Neural cell (in vitro differentiated cells): ENCODE measurements at regions not wholly inside any gene's neighbourhood (a gene's known extent, or its start where the extent isn't known, plus 50 kb on each side); places are given as distances from the start of the nearest gene placed in this dataset.

Experiments used
- H2AFZ ChIP-seq: fragments of 200-600, 300-800 bp; sonication (generic), shearing (Covaris generic); 2 replicates; pipeline ENCODE4 v1.6.0; 2014; ENCODE audit warnings: low read depth, mild to moderate bottlenecking, antibody characterized with exemption, low read length, moderate library complexity
- H3F3A ChIP-seq: fragments of 200-600 bp; shearing (Covaris generic); 2 replicates; pipeline ENCODE4 v1.6.1; 2016; ENCODE audit warnings: mild to moderate bottlenecking, moderate library complexity, mixed read lengths, antibody characterized with exemption, low read length; ENCODE audit not compliant: insufficient read depth, poor library complexity, severe bottlenecking
- H3K27ac ChIP-seq: fragments of 200-600, 300-800 bp; sonication (generic), shearing (Covaris generic); 2 replicates; pipeline ENCODE4 v1.5.1; 2014; ENCODE audit warnings: mild to moderate bottlenecking, low read length, moderate library complexity
- H3K27me3 ChIP-seq: fragments of 300-800, 200-600 bp; sonication (generic), shearing (Covaris generic); 2 replicates; pipeline ENCODE4 v1.6.0; 2014; ENCODE audit warnings: mild to moderate bottlenecking, low read depth, low read length, moderate library complexity; ENCODE audit not compliant: insufficient read depth
- H3K36me3 ChIP-seq: fragments of 300-800, 200-600 bp; sonication (generic), shearing (Covaris generic); 2 replicates; pipeline ENCODE4 v1.5.1; 2014; ENCODE audit warnings: mild to moderate bottlenecking, antibody characterized with exemption, low read length, moderate library complexity; ENCODE audit not compliant: insufficient read depth
- H3K4me2 ChIP-seq: fragments of 300-800, 200-600 bp; sonication (generic), shearing (Covaris generic); 2 replicates; pipeline ENCODE4 v1.6.0; 2014; ENCODE audit warnings: mild to moderate bottlenecking, low read length
- H3K4me3 ChIP-seq: fragments of 300-800, 200-600 bp; sonication (generic), shearing (Covaris generic); 2 replicates; pipeline ENCODE4 v1.5.1; 2014; ENCODE audit warnings: mild to moderate bottlenecking, low read length, moderate library complexity
- H3K79me2 ChIP-seq: fragments of 200-600 bp; shearing (Covaris generic); replicated peaks from 2 replicates; pipeline ENCODE4 v1.6.0; 2014; ENCODE audit warnings: mild to moderate bottlenecking, low read length, moderate library complexity; ENCODE audit not compliant: insufficient read depth
- H3K9ac ChIP-seq: fragments of 300-800, 200-600 bp; sonication (generic), shearing (Covaris generic); 2 replicates; pipeline ENCODE4 v1.6.1; 2016; ENCODE audit warnings: mild to moderate bottlenecking, low read length, mixed read lengths
- H3K9me2 ChIP-seq: fragments of 200-600 bp; shearing (Covaris generic); 2 replicates; pipeline ENCODE4 v1.6.1; 2016; ENCODE audit warnings: mild to moderate bottlenecking, low read length, mixed read lengths; ENCODE audit not compliant: insufficient read depth
- H3K9me3 ChIP-seq: fragments of 200-600, 300-800 bp; sonication (generic), shearing (Covaris generic); 2 replicates; pipeline ENCODE4 v1.6.1; 2016; ENCODE audit warnings: mild to moderate bottlenecking, mixed run types, low read length, moderate library complexity, mixed read lengths
- H4K20me1 ChIP-seq: fragments of 200-600 bp; shearing (Covaris generic); 2 replicates; pipeline ENCODE4 v1.6.1; 2016; ENCODE audit warnings: mild to moderate bottlenecking, mixed run types; ENCODE audit not compliant: insufficient read depth
- EP300 ChIP-seq: fragments of 450-650 bp; conservative IDR thresholded peaks from 2 replicates; pipeline ENCODE4 v1.6.1; 2014; ENCODE audit warnings: antibody characterized with exemption, mild to moderate bottlenecking, moderate library complexity; ENCODE audit not compliant: poor library complexity, severe bottlenecking
- EZH2 ChIP-seq: fragments of 200-600, 300-800 bp; shearing (Covaris generic), sonication (generic); IDR thresholded peaks from 2 replicates; pipeline ENCODE4 v1.6.1; 2014; ENCODE audit warnings: antibody characterized with exemption, low read length, borderline replicate concordance, mild to moderate bottlenecking; ENCODE audit not compliant: insufficient read depth, poor library complexity, severe bottlenecking
- MXI1 ChIP-seq: fragments of 450-650 bp; conservative IDR thresholded peaks from 2 replicates; pipeline ENCODE4 v1.6.1; 2014; ENCODE audit warnings: antibody characterized with exemption, mild to moderate bottlenecking; ENCODE audit not compliant: poor library complexity, severe bottlenecking
- POLR2AphosphoS5 ChIP-seq: IDR thresholded peaks from 2 replicates; pipeline ENCODE4 v1.6.1; 2012
- RAD21 ChIP-seq: fragments of 450-650 bp; conservative IDR thresholded peaks from 2 replicates; pipeline ENCODE4 v1.6.1; 2014; ENCODE audit warnings: antibody characterized with exemption, mild to moderate bottlenecking, moderate library complexity
- SMC3 ChIP-seq: fragments of 450-650 bp; conservative IDR thresholded peaks from 2 replicates; pipeline ENCODE4 v1.6.1; 2014; ENCODE audit warnings: antibody characterized with exemption, mild to moderate bottlenecking, moderate library complexity; ENCODE audit not compliant: poor library complexity
- TAF1 ChIP-seq: IDR thresholded peaks from 2 replicates; pipeline ENCODE4 v1.6.1; 2012; ENCODE audit warnings: low read depth
- TF ChIP-seq, protein P1 (sequence below): fragments of 450-650 bp; IDR thresholded peaks from 2 replicates; pipeline ENCODE4 v1.5.1; 2014; ENCODE audit warnings: antibody characterized with exemption, mild to moderate bottlenecking, moderate library complexity; ENCODE audit not compliant: poor library complexity, severe bottlenecking
- TF ChIP-seq, protein P2 (sequence below): IDR thresholded peaks from 2 replicates; pipeline ENCODE4 v1.6.1; 2012; ENCODE audit warnings: borderline replicate concordance

- no peaks in the 10 kb centered on the region for H3K9me3 ChIP-seq
- H3K27me3 ChIP-seq, result no peaks in the 10 kb centered on the region
- no peak overlapping the region for H2AFZ ChIP-seq
- H3K9me2 ChIP-seq, result no peaks in the 10 kb centered on the region
- no peak overlapping the region for H3K27ac ChIP-seq
- H3F3A ChIP-seq, result no peaks in the 10 kb centered on the region
- no peak overlapping the region for H3K4me2 ChIP-seq
- no peak overlapping the region for H3K9ac ChIP-seq
- H3K79me2 ChIP-seq, result no peaks in the 10 kb centered on the region
- no peak overlapping the region for H3K4me3 ChIP-seq
- no peak for TF ChIP-seq POLR2AphosphoS5
- no peaks in the 10 kb centered on the region for H3K36me3 ChIP-seq
- no peaks in the 10 kb centered on the region for H4K20me1 ChIP-seq
Observed at GRCh38 chr17:72189768-72190593, 69.2 kb downstream of the SOX9 start.

DNA sequence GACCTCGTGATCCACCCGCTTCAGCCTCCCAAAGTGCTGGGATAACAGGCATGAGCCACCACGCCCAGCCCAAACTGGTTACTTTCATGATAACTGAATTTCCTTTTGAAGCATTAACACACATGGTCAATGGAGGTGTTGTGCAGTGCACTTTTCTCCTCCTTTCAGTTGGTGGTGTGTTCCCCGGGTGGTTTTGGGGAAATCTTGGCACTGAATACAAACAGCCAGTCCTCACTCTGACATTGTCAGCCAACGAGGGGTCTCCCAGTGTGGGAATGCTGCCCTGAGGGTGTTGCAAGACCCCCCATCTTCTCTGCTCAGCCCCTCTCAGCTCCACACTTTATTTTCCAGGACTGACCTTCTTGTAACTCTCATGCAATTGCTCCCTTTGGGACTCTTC is 70.5 kb downstream of the SOX9 start:
- Histone ChIP-seq H2AFZ (no peak overlapping the region), H3K4me3 (no peak overlapping the region)
- TF ChIP-seq SMC3 (no peak), MXI1 (no peak), POLR2AphosphoS5 (no peak), EZH2 (no peak), RAD21 (no peak), TAF1 (no peak), EP300 (no peak)
- TF ChIP-seq, protein P1, sequence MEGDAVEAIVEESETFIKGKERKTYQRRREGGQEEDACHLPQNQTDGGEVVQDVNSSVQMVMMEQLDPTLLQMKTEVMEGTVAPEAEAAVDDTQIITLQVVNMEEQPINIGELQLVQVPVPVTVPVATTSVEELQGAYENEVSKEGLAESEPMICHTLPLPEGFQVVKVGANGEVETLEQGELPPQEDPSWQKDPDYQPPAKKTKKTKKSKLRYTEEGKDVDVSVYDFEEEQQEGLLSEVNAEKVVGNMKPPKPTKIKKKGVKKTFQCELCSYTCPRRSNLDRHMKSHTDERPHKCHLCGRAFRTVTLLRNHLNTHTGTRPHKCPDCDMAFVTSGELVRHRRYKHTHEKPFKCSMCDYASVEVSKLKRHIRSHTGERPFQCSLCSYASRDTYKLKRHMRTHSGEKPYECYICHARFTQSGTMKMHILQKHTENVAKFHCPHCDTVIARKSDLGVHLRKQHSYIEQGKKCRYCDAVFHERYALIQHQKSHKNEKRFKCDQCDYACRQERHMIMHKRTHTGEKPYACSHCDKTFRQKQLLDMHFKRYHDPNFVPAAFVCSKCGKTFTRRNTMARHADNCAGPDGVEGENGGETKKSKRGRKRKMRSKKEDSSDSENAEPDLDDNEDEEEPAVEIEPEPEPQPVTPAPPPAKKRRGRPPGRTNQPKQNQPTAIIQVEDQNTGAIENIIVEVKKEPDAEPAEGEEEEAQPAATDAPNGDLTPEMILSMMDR, result no peak
- TF ChIP-seq, protein P2, sequence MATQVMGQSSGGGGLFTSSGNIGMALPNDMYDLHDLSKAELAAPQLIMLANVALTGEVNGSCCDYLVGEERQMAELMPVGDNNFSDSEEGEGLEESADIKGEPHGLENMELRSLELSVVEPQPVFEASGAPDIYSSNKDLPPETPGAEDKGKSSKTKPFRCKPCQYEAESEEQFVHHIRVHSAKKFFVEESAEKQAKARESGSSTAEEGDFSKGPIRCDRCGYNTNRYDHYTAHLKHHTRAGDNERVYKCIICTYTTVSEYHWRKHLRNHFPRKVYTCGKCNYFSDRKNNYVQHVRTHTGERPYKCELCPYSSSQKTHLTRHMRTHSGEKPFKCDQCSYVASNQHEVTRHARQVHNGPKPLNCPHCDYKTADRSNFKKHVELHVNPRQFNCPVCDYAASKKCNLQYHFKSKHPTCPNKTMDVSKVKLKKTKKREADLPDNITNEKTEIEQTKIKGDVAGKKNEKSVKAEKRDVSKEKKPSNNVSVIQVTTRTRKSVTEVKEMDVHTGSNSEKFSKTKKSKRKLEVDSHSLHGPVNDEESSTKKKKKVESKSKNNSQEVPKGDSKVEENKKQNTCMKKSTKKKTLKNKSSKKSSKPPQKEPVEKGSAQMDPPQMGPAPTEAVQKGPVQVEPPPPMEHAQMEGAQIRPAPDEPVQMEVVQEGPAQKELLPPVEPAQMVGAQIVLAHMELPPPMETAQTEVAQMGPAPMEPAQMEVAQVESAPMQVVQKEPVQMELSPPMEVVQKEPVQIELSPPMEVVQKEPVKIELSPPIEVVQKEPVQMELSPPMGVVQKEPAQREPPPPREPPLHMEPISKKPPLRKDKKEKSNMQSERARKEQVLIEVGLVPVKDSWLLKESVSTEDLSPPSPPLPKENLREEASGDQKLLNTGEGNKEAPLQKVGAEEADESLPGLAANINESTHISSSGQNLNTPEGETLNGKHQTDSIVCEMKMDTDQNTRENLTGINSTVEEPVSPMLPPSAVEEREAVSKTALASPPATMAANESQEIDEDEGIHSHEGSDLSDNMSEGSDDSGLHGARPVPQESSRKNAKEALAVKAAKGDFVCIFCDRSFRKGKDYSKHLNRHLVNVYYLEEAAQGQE, result no peak

More for the DNA sequence above, 70.5 kb downstream of the SOX9 start:
- H3K4me2 ChIP-seq, result no peak overlapping the region
- H3K27me3 ChIP-seq, result no peaks in the 10 kb centered on the region
- no peaks in the 10 kb centered on the region for H3K9me3 ChIP-seq
- no peaks in the 10 kb centered on the region for H3K79me2 ChIP-seq
- H3K9ac ChIP-seq, result no peak overlapping the region
- H3K27ac ChIP-seq, result no peak overlapping the region
- H3F3A ChIP-seq, result no peaks in the 10 kb centered on the region
- no peaks in the 10 kb centered on the region for H3K9me2 ChIP-seq
- no peaks in the 10 kb centered on the region for H3K36me3 ChIP-seq
- H4K20me1 ChIP-seq, result no peaks in the 10 kb centered on the region
